ENCODE measurements at regions not wholly inside any gene's neighbourhood (a gene's known extent, or its start where the extent isn't known, plus 50 kb on each side); places are given as distances from the start of the nearest gene placed in this dataset.

DNA sequence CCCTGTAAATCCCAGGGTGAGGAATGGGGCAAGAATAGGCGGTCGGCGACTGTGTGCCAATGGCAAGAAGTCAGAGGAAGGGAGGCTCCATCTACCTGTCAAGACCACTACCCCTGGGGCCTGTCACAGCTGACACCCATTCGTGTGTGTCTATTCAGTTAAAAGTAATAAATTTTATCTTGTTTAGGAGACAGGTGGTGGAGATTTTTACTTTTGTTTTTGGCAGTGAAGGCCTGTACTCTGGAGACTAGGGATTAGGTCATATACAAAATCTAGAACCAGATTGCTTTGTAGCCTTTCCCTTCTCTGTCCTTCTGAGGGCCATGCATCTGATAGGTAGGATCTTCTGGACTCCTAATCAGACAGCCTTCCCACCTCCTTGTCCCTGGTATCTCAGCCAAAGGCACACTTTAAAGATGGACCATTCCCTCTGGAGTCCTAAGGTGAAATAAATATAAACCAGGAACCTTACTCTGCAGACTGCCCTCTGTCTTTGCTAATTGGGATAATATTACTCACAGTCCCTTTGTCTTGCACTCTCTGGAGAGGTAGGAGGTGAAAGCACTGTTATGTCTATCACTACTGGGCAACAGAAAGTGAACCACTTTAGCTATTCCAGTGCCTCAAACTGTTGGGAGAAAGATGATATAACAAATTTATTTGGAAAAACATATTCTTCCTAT lies 213.2 kb upstream of the ACTBL2 start:
- Histone ChIP-seq H3K27me3 (no peaks in the 10 kb centered on the region), H3K27ac (peak overlapping the region in 1 of 2 donors; percentile 69), H3K36me3 (no peaks in the 10 kb centered on the region), H3K9me3 (no peaks in the 10 kb centered on the region), H3K4me3 (no peak overlapping the region), H3K4me1 (peaks cover 3 to 34% of the 10 kb centered on the region in 2 donors)
- DNase-seq (ENCODE audit: low spot score in 2 of 2): no peak
- intact Hi-C loops (cut with DNase I): loop anchor here (5.0 to 10.0 kb wide), 3 partner anchors 291 to 521 kb away; partner anchors contain the start of gene GPBP1
- TF ChIP-seq, protein P1, sequence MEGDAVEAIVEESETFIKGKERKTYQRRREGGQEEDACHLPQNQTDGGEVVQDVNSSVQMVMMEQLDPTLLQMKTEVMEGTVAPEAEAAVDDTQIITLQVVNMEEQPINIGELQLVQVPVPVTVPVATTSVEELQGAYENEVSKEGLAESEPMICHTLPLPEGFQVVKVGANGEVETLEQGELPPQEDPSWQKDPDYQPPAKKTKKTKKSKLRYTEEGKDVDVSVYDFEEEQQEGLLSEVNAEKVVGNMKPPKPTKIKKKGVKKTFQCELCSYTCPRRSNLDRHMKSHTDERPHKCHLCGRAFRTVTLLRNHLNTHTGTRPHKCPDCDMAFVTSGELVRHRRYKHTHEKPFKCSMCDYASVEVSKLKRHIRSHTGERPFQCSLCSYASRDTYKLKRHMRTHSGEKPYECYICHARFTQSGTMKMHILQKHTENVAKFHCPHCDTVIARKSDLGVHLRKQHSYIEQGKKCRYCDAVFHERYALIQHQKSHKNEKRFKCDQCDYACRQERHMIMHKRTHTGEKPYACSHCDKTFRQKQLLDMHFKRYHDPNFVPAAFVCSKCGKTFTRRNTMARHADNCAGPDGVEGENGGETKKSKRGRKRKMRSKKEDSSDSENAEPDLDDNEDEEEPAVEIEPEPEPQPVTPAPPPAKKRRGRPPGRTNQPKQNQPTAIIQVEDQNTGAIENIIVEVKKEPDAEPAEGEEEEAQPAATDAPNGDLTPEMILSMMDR (IDR thresholded peaks at IDR 0.05): peak in 1 of 3 experiments; percentile 15

DNA sequence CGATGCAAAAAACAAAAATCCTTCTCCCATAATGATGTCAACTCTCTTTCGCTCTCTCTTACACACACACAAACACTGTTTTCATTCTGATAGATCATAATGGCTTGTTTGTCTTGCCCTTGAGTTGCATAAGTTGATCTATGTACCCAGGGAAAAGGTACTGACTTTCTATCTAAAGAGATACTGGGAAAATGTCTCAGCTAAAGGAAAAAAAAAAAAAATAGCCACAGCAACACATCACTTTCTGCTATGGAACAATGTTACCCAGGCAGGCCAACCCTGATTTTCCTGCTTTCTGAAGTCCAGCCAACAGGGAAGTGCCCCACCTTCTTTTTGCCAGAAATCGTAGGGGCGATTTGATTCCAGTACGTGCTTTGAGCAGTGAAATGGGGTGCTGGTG lies 212.6 kb upstream of the ACTBL2 start:
- TF ChIP-seq, protein P1 (IDR thresholded peaks at IDR 0.05): no peak
- Histone ChIP-seq H3K27me3 (no peaks in the 10 kb centered on the region), H3K4me1 (peaks cover 3 to 34% of the 10 kb centered on the region in 2 donors), H3K9me3 (no peaks in the 10 kb centered on the region), H3K4me3 (no peak overlapping the region), H3K27ac (peak overlapping the region in 1 of 2 donors; percentile 69), H3K36me3 (no peaks in the 10 kb centered on the region)
- DNase-seq (ENCODE audit: low spot score in 2 of 2): no peak
- intact Hi-C loops (cut with DNase I): loop anchor here (5.0 to 10.0 kb wide), 3 partner anchors 290 to 520 kb away; partner anchors contain the start of gene GPBP1

DNA sequence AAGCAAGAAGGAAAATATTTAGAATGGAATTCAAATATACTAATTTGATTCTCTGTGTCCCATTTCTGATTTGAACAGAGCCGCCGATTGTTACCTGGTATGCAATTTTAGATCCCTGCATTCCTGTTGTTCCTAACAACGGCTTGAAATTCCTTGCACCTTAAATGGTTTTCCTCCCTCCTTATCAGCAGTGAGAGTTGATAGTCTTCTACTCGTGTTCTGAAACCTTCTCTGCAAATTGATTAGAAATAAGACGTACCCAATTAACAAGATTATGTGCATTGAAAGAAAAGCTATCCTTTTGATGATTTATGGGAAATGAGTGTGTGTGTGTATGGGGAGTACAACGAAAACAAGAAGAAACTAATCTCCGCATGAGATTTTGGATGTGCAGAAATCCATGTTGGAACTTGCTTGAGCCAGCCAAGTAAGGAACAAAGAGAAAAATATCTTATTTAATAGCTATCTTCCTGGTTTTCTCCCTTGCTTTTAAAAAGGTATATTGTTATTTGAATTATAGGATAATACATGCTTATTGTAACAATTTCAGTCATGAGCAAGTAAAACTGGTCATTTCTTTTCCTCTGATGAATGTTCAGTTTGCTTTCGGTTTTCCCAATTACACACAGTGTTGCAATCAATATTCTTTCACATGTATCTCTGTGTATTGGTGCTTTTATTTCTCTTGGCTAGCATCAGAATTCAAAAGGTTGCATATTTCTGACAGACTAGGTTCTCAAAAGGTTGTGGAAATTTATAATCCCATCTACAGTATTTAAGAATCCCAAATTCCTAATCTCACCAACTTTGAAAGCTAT lies 211.1 kb upstream of the ACTBL2 start:
- Histone ChIP-seq H3K4me3 (no peak overlapping the region), H3K27ac (peak overlapping the region in 1 of 2 donors; percentile 76), H3K4me1 (peaks cover 3 to 32% of the 10 kb centered on the region in 2 donors), H3K27me3 (no peaks in the 10 kb centered on the region), H3K36me3 (no peaks in the 10 kb centered on the region), H3K9me3 (no peaks in the 10 kb centered on the region)
- intact Hi-C loops (cut with DNase I): loop anchor here (2.0 to 10.0 kb wide), 3 partner anchors 289 to 767 kb away; partner anchors contain the start of genes GPBP1 and PLK2
- DNase-seq (ENCODE audit: low spot score in 2 of 2): no peak
- TF ChIP-seq, protein P1 (IDR thresholded peaks at IDR 0.05): no peak

DNA sequence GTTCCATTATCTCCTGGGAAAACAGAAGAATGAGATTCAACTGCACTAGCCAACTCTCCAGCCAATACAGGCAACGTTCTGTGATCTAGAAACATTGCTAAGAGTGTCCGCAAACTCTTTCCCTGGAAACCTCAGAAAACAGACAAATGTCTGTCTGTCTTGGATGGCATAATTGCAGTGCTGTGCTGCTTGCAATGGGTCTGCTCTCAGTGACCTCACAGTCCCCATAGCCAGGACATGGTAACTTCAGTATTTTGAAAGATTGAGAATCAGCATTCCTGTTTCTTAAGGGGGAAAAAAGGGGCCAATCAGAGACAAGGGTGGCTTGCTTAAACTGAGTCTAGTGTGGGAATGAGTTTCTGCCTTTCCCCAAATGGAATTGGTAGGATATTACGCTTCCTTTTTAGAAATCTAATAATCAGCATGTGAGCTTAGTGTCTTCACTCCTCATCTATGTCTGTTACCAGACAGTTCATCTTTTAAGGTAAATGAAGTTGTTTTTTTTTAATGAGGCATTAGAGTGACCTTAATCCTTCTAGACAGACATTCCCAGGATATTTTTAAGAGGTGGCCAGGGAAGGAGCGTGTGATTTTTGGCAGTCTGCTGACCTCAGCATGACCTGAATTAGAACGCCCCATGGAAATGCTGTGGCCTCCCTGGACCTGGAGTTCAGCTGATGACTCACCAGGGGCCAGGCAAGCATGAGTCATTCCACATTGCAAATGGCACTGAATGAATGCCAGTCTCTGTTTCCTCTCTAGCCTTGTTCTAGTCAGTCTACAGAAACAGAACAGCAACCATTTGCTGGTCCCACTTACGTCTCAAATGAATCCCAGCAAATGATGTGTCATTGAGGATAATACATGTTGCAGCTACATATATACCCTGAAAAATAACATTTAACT lies 210.2 kb upstream of the ACTBL2 start:
- H3K4me3 ChIP-seq: no peak overlapping the region
- peak; percentile 73 to 92 for DNase-seq (ENCODE audit: low spot score in 2 of 2)

More for the DNA sequence above, 210.2 kb upstream of the ACTBL2 start:
- TF ChIP-seq, protein P1 (IDR thresholded peaks at IDR 0.05): no peak
- Histone ChIP-seq H3K36me3 (no peaks in the 10 kb centered on the region), H3K4me1 (peaks cover 1 to 24% of the 10 kb centered on the region in 2 donors), H3K27me3 (no peaks in the 10 kb centered on the region), H3K27ac (peak overlapping the region; percentile 4 to 76), H3K9me3 (no peaks in the 10 kb centered on the region)
- intact Hi-C loops (cut with DNase I): loop anchor here (2.0 to 10.0 kb wide), 3 partner anchors 288 to 768 kb away; partner anchors contain the start of genes GPBP1 and PLK2
